ENCODE measurements at regions not wholly inside any gene's neighbourhood (a gene's known extent, or its start where the extent isn't known, plus 50 kb on each side); places are given as distances from the start of the nearest gene placed in this dataset.

DNA sequence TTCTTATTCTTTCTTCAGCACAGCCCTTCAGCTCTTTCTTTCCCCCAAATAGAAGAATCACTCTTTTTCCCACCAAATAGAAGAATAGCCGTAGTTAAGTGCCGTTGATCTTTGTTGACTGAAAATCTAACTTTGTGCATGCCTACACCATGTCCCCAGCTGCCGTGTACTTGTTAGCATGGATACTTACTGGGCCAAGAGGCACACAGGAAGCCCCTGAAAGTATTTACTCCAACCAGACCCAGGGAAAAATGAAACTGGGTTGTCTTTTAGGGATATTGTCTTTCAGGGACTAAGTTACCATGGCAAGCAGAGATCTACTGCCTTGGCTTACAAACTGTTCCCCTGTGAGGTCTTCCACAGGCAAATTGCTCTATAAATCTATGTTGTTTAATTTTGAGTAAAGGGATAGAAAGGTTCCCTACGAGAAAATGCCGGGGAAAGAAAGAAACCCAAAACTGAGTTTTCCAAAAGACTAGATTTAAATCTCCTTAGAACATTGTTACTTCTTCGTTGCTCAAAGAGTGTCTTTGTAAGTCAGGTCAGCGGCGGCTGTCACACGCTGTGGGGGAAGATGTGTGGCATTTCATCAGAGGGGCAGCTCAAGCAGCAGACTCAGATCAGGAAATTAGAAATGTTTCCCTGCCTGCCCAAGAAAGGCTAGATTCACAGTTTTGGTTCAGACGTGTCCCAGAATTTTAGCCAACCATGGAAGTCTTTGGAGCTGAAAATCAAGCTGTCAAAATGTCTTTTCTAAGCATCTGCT is 152.7 kb upstream of the PRNP start:
- H3K9ac ChIP-seq (ENCODE audit: low read depth, low read length) = no peak overlapping the region
- DNase-seq = no peak
- no peaks in the 10 kb centered on the region for H3K9me3 ChIP-seq (ENCODE audit: insufficient read depth, low read length, severe bottlenecking)
- no peaks in the 10 kb centered on the region for H3K79me2 ChIP-seq (ENCODE audit: insufficient read depth, low read length)
- H2AFZ ChIP-seq (ENCODE audit: low read depth, low read length) = no peak overlapping the region
- TF ChIP-seq EZH2 (IDR thresholded peaks at IDR 0.05; ENCODE audit: borderline replicate concordance, low read depth, low read length, severe bottlenecking) = no peak
- TF ChIP-seq, protein P1, sequence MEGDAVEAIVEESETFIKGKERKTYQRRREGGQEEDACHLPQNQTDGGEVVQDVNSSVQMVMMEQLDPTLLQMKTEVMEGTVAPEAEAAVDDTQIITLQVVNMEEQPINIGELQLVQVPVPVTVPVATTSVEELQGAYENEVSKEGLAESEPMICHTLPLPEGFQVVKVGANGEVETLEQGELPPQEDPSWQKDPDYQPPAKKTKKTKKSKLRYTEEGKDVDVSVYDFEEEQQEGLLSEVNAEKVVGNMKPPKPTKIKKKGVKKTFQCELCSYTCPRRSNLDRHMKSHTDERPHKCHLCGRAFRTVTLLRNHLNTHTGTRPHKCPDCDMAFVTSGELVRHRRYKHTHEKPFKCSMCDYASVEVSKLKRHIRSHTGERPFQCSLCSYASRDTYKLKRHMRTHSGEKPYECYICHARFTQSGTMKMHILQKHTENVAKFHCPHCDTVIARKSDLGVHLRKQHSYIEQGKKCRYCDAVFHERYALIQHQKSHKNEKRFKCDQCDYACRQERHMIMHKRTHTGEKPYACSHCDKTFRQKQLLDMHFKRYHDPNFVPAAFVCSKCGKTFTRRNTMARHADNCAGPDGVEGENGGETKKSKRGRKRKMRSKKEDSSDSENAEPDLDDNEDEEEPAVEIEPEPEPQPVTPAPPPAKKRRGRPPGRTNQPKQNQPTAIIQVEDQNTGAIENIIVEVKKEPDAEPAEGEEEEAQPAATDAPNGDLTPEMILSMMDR (IDR thresholded peaks at IDR 0.05; ENCODE audit: borderline replicate concordance, extremely low read depth, low read length, poor library complexity, severe bottlenecking) = no peak
- H3K4me1 ChIP-seq (ENCODE audit: insufficient read depth, low read length) = no peaks in the 10 kb centered on the region
- no peaks in the 10 kb centered on the region for H4K20me1 ChIP-seq (ENCODE audit: insufficient read depth, low read length)
- no peak overlapping the region for H3K27ac ChIP-seq (ENCODE audit: low read length)
- H3K36me3 ChIP-seq (ENCODE audit: insufficient read depth, low read length) = no peaks in the 10 kb centered on the region
- no peak for ATAC-seq (ENCODE audit: insufficient read depth, low read depth)
- peaks cover 3% of the 10 kb centered on the region for H3K27me3 ChIP-seq (ENCODE audit: insufficient read depth, low read length, poor library complexity)
- H3K4me2 ChIP-seq (ENCODE audit: insufficient read depth, low read length) = no peak overlapping the region
- H3K4me3 ChIP-seq (ENCODE audit: low read depth in 1 of 2, low read length in 2 of 2) = no peak overlapping the region

DNA sequence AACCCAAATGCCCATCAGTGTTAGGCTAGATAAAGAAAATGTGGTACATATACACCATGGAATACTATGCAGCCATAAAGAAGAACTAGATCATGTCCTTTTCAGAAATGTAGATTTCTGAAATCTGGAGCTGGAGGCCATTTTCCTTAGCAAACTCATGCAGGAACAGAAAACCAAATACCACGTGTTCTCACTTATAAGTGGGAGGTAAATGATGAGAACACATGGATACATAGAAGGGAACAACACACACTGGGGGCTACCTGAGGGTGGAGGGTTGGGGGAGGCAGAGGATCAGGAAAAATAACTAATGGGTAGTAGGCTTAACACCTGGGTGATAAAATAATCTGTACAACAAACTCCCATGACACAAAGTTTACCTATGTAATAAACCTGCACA is 153.5 kb upstream of the PRNP start:
- DNase-seq = no peak
- no peak for ATAC-seq (ENCODE audit: insufficient read depth, low read depth)
- Histone ChIP-seq H2AFZ (ENCODE audit: low read depth, low read length) (no peak overlapping the region), H3K9me3 (ENCODE audit: insufficient read depth, low read length, severe bottlenecking) (no peaks in the 10 kb centered on the region), H3K27ac (ENCODE audit: low read length) (no peak overlapping the region), H3K4me1 (ENCODE audit: insufficient read depth, low read length) (no peaks in the 10 kb centered on the region), H4K20me1 (ENCODE audit: insufficient read depth, low read length) (no peaks in the 10 kb centered on the region), H3K36me3 (ENCODE audit: insufficient read depth, low read length) (no peaks in the 10 kb centered on the region), H3K4me2 (ENCODE audit: insufficient read depth, low read length) (no peak overlapping the region), H3K4me3 (ENCODE audit: low read depth in 1 of 2, low read length in 2 of 2) (no peak overlapping the region), H3K27me3 (ENCODE audit: insufficient read depth, low read length, poor library complexity) (peaks cover 3% of the 10 kb centered on the region), H3K9ac (ENCODE audit: low read depth, low read length) (no peak overlapping the region), H3K79me2 (ENCODE audit: insufficient read depth, low read length) (no peaks in the 10 kb centered on the region)
- TF ChIP-seq EZH2 (IDR thresholded peaks at IDR 0.05; ENCODE audit: borderline replicate concordance, low read depth, low read length, severe bottlenecking) = no peak
- TF ChIP-seq, protein P1 (IDR thresholded peaks at IDR 0.05; ENCODE audit: borderline replicate concordance, extremely low read depth, low read length, poor library complexity, severe bottlenecking) = no peak

DNA sequence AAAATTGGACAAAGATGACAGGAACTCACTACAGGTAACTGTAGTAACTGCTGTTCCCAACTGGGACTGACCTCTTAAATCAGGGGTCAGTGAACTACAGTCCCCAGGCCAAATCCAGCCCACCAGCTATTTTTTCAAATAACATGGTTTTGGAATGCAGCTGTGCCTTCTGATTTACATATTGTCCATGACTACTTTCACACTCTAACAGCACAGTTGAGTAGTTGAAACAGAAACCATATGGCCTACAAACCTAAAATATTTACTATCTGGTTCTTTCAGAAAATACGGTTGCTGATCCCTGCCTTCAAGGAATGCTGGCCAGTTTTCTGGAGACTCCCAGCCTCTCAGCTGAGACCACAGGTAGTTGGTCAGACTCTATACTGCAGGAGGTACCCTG is 161.5 kb upstream of the PRNP start:
- Histone ChIP-seq H2AFZ (ENCODE audit: low read depth, low read length) (no peak overlapping the region), H3K4me3 (ENCODE audit: low read depth in 1 of 2, low read length in 2 of 2) (no peak overlapping the region), H4K20me1 (ENCODE audit: insufficient read depth, low read length) (no peaks in the 10 kb centered on the region), H3K79me2 (ENCODE audit: insufficient read depth, low read length) (no peaks in the 10 kb centered on the region), H3K9me3 (ENCODE audit: insufficient read depth, low read length, severe bottlenecking) (no peaks in the 10 kb centered on the region), H3K4me1 (ENCODE audit: insufficient read depth, low read length) (no peaks in the 10 kb centered on the region), H3K27ac (ENCODE audit: low read length) (no peak overlapping the region), H3K4me2 (ENCODE audit: insufficient read depth, low read length) (no peak overlapping the region), H3K27me3 (ENCODE audit: insufficient read depth, low read length, poor library complexity) (peaks cover 5% of the 10 kb centered on the region), H3K9ac (ENCODE audit: low read depth, low read length) (no peak overlapping the region), H3K36me3 (ENCODE audit: insufficient read depth, low read length) (no peaks in the 10 kb centered on the region)
- TF ChIP-seq, protein P1 (IDR thresholded peaks at IDR 0.05; ENCODE audit: borderline replicate concordance, extremely low read depth, low read length, poor library complexity, severe bottlenecking) = no peak
- TF ChIP-seq EZH2 (IDR thresholded peaks at IDR 0.05; ENCODE audit: borderline replicate concordance, low read depth, low read length, severe bottlenecking) = no peak
- DNase-seq (no peak), ATAC-seq (ENCODE audit: insufficient read depth, low read depth) (no peak)

Measured in DND-41 (cell line).